ENCODE measurements at regions not wholly inside any gene's neighbourhood (a gene's known extent, or its start where the extent isn't known, plus 50 kb on each side); places are given as distances from the start of the nearest gene placed in this dataset.

GRCh38 chr3:187924651-187925050 is 179.4 kb upstream of the BCL6 start:
- TF ChIP-seq, protein P1, sequence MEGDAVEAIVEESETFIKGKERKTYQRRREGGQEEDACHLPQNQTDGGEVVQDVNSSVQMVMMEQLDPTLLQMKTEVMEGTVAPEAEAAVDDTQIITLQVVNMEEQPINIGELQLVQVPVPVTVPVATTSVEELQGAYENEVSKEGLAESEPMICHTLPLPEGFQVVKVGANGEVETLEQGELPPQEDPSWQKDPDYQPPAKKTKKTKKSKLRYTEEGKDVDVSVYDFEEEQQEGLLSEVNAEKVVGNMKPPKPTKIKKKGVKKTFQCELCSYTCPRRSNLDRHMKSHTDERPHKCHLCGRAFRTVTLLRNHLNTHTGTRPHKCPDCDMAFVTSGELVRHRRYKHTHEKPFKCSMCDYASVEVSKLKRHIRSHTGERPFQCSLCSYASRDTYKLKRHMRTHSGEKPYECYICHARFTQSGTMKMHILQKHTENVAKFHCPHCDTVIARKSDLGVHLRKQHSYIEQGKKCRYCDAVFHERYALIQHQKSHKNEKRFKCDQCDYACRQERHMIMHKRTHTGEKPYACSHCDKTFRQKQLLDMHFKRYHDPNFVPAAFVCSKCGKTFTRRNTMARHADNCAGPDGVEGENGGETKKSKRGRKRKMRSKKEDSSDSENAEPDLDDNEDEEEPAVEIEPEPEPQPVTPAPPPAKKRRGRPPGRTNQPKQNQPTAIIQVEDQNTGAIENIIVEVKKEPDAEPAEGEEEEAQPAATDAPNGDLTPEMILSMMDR (IDR thresholded peaks at IDR 0.05; ENCODE audit: extremely low read depth in 1 of 2, insufficient read depth in 1 of 2, low read depth in 1 of 2, low read length in 2 of 2): no peak
- TF ChIP-seq POLR2A (IDR thresholded peaks at IDR 0.05; ENCODE audit: low read depth, low read length) (no peak), JUN (IDR thresholded peaks at IDR 0.05; ENCODE audit: borderline replicate concordance, insufficient read depth, insufficient read length, low read depth) (no peak), EZH2 (IDR thresholded peaks at IDR 0.05; ENCODE audit: borderline replicate concordance, low read depth, low read length, severe bottlenecking) (no peak), MYC (IDR thresholded peaks at IDR 0.05; ENCODE audit: low read depth, low read length) (no peak), GATA2 (IDR thresholded peaks at IDR 0.05; ENCODE audit: insufficient read depth, insufficient read length, low read depth, low read length) (no peak), POLR2AphosphoS5 (IDR thresholded peaks at IDR 0.05; ENCODE audit: insufficient read depth, low read depth, low read length) (no peak), MAX (IDR thresholded peaks at IDR 0.05; ENCODE audit: insufficient read depth, insufficient read length) (no peak), FOS (IDR thresholded peaks at IDR 0.05; ENCODE audit: borderline replicate concordance, insufficient read depth, low read length) (no peak)
